ENCODE measurements at regions not wholly inside any gene's neighbourhood (a gene's known extent, or its start where the extent isn't known, plus 50 kb on each side); places are given as distances from the start of the nearest gene placed in this dataset.

- TF ChIP-seq CTCF (conservative IDR thresholded peaks at IDR 0.05 in 1 of 2, IDR thresholded peaks at IDR 0.05 in 1 of 2; ENCODE audit: extremely low read depth in 1 of 2, insufficient read depth in 1 of 2, low read depth in 1 of 2, low read length in 2 of 2) (no peak), EZH2 (IDR thresholded peaks at IDR 0.05; ENCODE audit: borderline replicate concordance, low read length) (no peak)
Measured at GRCh38 chr20:12375967-12376366, 458.3 kb downstream of the BTBD3 start.
